ENCODE measurements at regions not wholly inside any gene's neighbourhood (a gene's known extent, or its start where the extent isn't known, plus 50 kb on each side); places are given as distances from the start of the nearest gene placed in this dataset.
"Not testable (repeated sequence)": the region's sequence is repeated elsewhere in the genome, so short reads cannot be mapped to it uniquely, and the experiment has no call there.

- DNase-seq (ENCODE audit: low read depth): no peak
These were observed 1927.4 kb downstream of the PCDH9 start for GRCh38 chr13:65302691-65303090.

GRCh38 chr13:65301506-65301905, 1928.6 kb downstream of the PCDH9 start:
- no peak for DNase-seq (ENCODE audit: low read depth)

- no peak for DNase-seq (ENCODE audit: low read depth)
These were observed 1929.9 kb downstream of the PCDH9 start for GRCh38 chr13:65300220-65300619.

GRCh38 chr13:65293530-65294198, 1936.5 kb downstream of the PCDH9 start:
- no peak for DNase-seq (ENCODE audit: low read depth)

- DNase-seq (ENCODE audit: low read depth): peak; percentile 89
These were observed 1937.6 kb downstream of the PCDH9 start for GRCh38 chr13:65292488-65292901.

- DNase-seq (ENCODE audit: low read depth): peak; percentile 12
These were observed 1942.7 kb downstream of the PCDH9 start for GRCh38 chr13:65287405-65287804.

GRCh38 chr13:65275838-65276630, 1954.1 kb downstream of the PCDH9 start:
- DNase-seq (ENCODE audit: low read depth): no peak

- DNase-seq (ENCODE audit: low read depth): no peak
These were observed 1955.0 kb downstream of the PCDH9 start for GRCh38 chr13:65275108-65275507.

- DNase-seq (ENCODE audit: low read depth): not testable (repeated sequence)
These were observed 1956.2 kb downstream of the PCDH9 start for GRCh38 chr13:65273811-65274420.

GRCh38 chr13:65268009-65268408, 1962.1 kb downstream of the PCDH9 start:
- no peak for DNase-seq (ENCODE audit: low read depth)

- no peak for DNase-seq (ENCODE audit: low read depth)
These were observed 1964.1 kb downstream of the PCDH9 start for GRCh38 chr13:65265988-65266387.

GRCh38 chr13:65264066-65264465, 1966.1 kb downstream of the PCDH9 start:
- DNase-seq (ENCODE audit: low read depth): no peak

GRCh38 chr13:65260946-65261891, 1968.9 kb downstream of the PCDH9 start:
- peak; percentile 10 for DNase-seq (ENCODE audit: low read depth)

GRCh38 chr13:65240773-65241172, 1989.4 kb downstream of the PCDH9 start:
- no peak for DNase-seq (ENCODE audit: low read depth)

GRCh38 chr13:65236841-65237418, 1993.2 kb downstream of the PCDH9 start:
- DNase-seq (ENCODE audit: low read depth): peak; percentile 3

GRCh38 chr13:65217471-65217995, 2012.6 kb downstream of the PCDH9 start:
- no peak for DNase-seq (ENCODE audit: low read depth)

- not testable (repeated sequence) for DNase-seq (ENCODE audit: low read depth)
These were observed 2027.3 kb downstream of the PCDH9 start for GRCh38 chr13:65202845-65203244.

GRCh38 chr13:65188721-65189120, 2041.4 kb downstream of the PCDH9 start:
- DNase-seq (ENCODE audit: low read depth): no peak

GRCh38 chr13:65168026-65168425, 2062.1 kb downstream of the PCDH9 start:
- DNase-seq (ENCODE audit: low read depth): no peak

GRCh38 chr13:65166675-65167074, 2063.5 kb downstream of the PCDH9 start:
- DNase-seq (ENCODE audit: low read depth): no peak

- DNase-seq (ENCODE audit: low read depth): no peak
These were observed 2070.3 kb downstream of the PCDH9 start for GRCh38 chr13:65159803-65160202.
